ENCODE measurements at regions not wholly inside any gene's neighbourhood (a gene's known extent, or its start where the extent isn't known, plus 50 kb on each side); places are given as distances from the start of the nearest gene placed in this dataset.

GRCh38 chr5:146956217-146956616 lies 77.7 kb upstream of the PPP2R2B start:
- no peak for TF ChIP-seq HNF4A (conservative IDR thresholded peaks at IDR 0.05)
- no peak for TF ChIP-seq RAD21 (IDR thresholded peaks at IDR 0.05)
- no peak for TF ChIP-seq SP1 (IDR thresholded peaks at IDR 0.05)
- no peak for TF ChIP-seq FOXA1 (IDR thresholded peaks at IDR 0.05)
- TF ChIP-seq MAX (IDR thresholded peaks at IDR 0.05), result no peak
- no peak for TF ChIP-seq EGR1 (IDR thresholded peaks at IDR 0.05; ENCODE audit: low read depth in 2 of 2)
- no peak for TF ChIP-seq REST (IDR thresholded peaks at IDR 0.05)
- TF ChIP-seq YY1 (IDR thresholded peaks at IDR 0.05), result no peak
- no peak for TF ChIP-seq NR2F2 (IDR thresholded peaks at IDR 0.05)
- TF ChIP-seq CTCF (IDR thresholded peaks at IDR 0.05; ENCODE audit: low read depth, low read length, missing input control), result no peak
- no peak for TF ChIP-seq FOXA2 (IDR thresholded peaks at IDR 0.05)
- TF ChIP-seq TAF1 (conservative IDR thresholded peaks at IDR 0.05), result no peak
- no peak for TF ChIP-seq RXRA (IDR thresholded peaks at IDR 0.05)
- no peak for TF ChIP-seq ZBTB33 (IDR thresholded peaks at IDR 0.05)
- TF ChIP-seq HNF4G (IDR thresholded peaks at IDR 0.05), result no peak
- Histone ChIP-seq H3K4me1 (ENCODE audit: control insufficient read depth in 4 of 4, insufficient read depth in 4 of 4, low read length in 3 of 4) (no peaks in the 10 kb centered on the region), H3K27me3 (ENCODE audit: control insufficient read depth in 4 of 4, insufficient read depth in 4 of 4, low read length in 3 of 4) (peaks cover 0 to 4% (median 0%) of the 10 kb centered on the region in 4 donors), H3K36me3 (ENCODE audit: control insufficient read depth in 4 of 4, insufficient read depth in 3 of 4, low read depth in 1 of 4, low read length in 3 of 4) (no peaks in the 10 kb centered on the region), H3K4me3 (ENCODE audit: low read depth in 1 of 3, low read length in 3 of 3) (no peak overlapping the region), H3K9ac (ENCODE audit: low read depth in 1 of 2, low read length in 2 of 2) (no peak overlapping the region), H3K27ac (ENCODE audit: low read depth in 1 of 2, low read length in 2 of 2) (no peak overlapping the region), H3K9me3 (ENCODE audit: control insufficient read depth in 4 of 4, low read length in 3 of 4) (no peaks in the 10 kb centered on the region)
- WGBS, result 97% methylated on average over 1 of the region's 1 CpG
- no peak for DNase-seq (ENCODE audit: low spot score)

- Histone ChIP-seq H3K4me1 (ENCODE audit: control insufficient read depth in 4 of 4, insufficient read depth in 4 of 4, low read length in 3 of 4) (no peaks in the 10 kb centered on the region), H3K9ac (ENCODE audit: low read depth in 1 of 2, low read length in 2 of 2) (no peak overlapping the region)
Measured at GRCh38 chr5:146959360-146959759, 80.8 kb upstream of the PPP2R2B start.

More at GRCh38 chr5:146959360-146959759, 80.8 kb upstream of the PPP2R2B start:
- Histone ChIP-seq H3K27ac (ENCODE audit: low read depth in 1 of 2, low read length in 2 of 2) (no peak overlapping the region), H3K4me3 (ENCODE audit: low read depth in 1 of 3, low read length in 3 of 3) (no peak overlapping the region), H3K27me3 (ENCODE audit: control insufficient read depth in 4 of 4, insufficient read depth in 4 of 4, low read length in 3 of 4) (peaks cover 0 to 4% (median 0%) of the 10 kb centered on the region in 4 donors), H3K36me3 (ENCODE audit: control insufficient read depth in 4 of 4, insufficient read depth in 3 of 4, low read depth in 1 of 4, low read length in 3 of 4) (no peaks in the 10 kb centered on the region), H3K9me3 (ENCODE audit: control insufficient read depth in 4 of 4, low read length in 3 of 4) (no peaks in the 10 kb centered on the region)
- DNase-seq (ENCODE audit: low spot score), result no peak
- TF ChIP-seq HNF4A (conservative IDR thresholded peaks at IDR 0.05) (no peak), FOXA1 (IDR thresholded peaks at IDR 0.05) (no peak), MAX (IDR thresholded peaks at IDR 0.05) (no peak)
